HCT116 (cell line): ENCODE measurements at regions not wholly inside any gene's neighbourhood (a gene's known extent, or its start where the extent isn't known, plus 50 kb on each side); places are given as distances from the start of the nearest gene placed in this dataset.

Experiments
- CBX3 ChIP-seq: IDR thresholded peaks from 2 replicates; pipeline ENCODE4 v1.6.1; 2012; ENCODE audit warnings: low read depth
- CEBPB ChIP-seq: IDR thresholded peaks from 2 replicates; pipeline ENCODE4 v1.6.1; 2012; ENCODE audit warnings: low read depth
- CTCF ChIP-seq, 3 experiments: fragments of 200-600 bp in 1 of 3; sonication (generic) in 1 of 3; IDR thresholded peaks in 2 of 3; conservative IDR thresholded peaks in 1 of 3; 2 replicates each; pipeline ENCODE4 v1.5.1; 2012 to 2017; ENCODE audit warnings: low read depth in 2 of 3, low read length in 2 of 3, antibody characterized with exemption in 1 of 3, borderline replicate concordance in 1 of 3, control low read depth in 1 of 3, mild to moderate bottlenecking in 1 of 3, mixed read lengths in 1 of 3, mixed run types in 1 of 3, moderate library complexity in 1 of 3; ENCODE audit not compliant: insufficient read depth in 1 of 3
- EGR1 ChIP-seq: IDR thresholded peaks from 2 replicates; pipeline ENCODE4 v1.6.1; 2012; ENCODE audit warnings: low read depth
- EZH2 ChIP-seq: fragments of 200-600 bp; sonication (generic); IDR thresholded peaks from 2 replicates; pipeline ENCODE4 v1.6.1; 2017; ENCODE audit warnings: antibody characterized with exemption, mixed run types
- FOSL1 ChIP-seq: IDR thresholded peaks from 2 replicates; pipeline ENCODE4 v1.6.1; 2012; ENCODE audit warnings: low read depth
- MAX ChIP-seq: IDR thresholded peaks from 2 replicates; pipeline ENCODE4 v1.6.1; 2012
- POLR2A ChIP-seq: IDR thresholded peaks from 2 replicates; pipeline ENCODE4 v1.7.0; 2011; ENCODE audit warnings: borderline replicate concordance; ENCODE audit not compliant: insufficient read depth, insufficient read length; ENCODE audit errors: extremely low read depth
- POLR2AphosphoS5 ChIP-seq: IDR thresholded peaks from 2 replicates; pipeline ENCODE4 v1.6.1; 2011; ENCODE audit warnings: mild to moderate bottlenecking, low read depth, low read length, moderate library complexity
- REST ChIP-seq: IDR thresholded peaks from 2 replicates; pipeline ENCODE4 v1.6.1; 2012; ENCODE audit warnings: low read depth
- SIN3A ChIP-seq: IDR thresholded peaks from 2 replicates; pipeline ENCODE4 v1.6.1; 2012; ENCODE audit warnings: low read depth
- YY1 ChIP-seq: IDR thresholded peaks from 2 replicates; pipeline ENCODE4 v1.6.1; 2011; ENCODE audit warnings: low read length, low read depth, moderate library complexity, mild to moderate bottlenecking; ENCODE audit not compliant: insufficient replicate concordance; ENCODE audit errors: extremely low read depth
- ZNF274 ChIP-seq: fragments of 200-500 bp; sonication (Bioruptor generic); IDR thresholded peaks from 2 replicates; pipeline ENCODE4 v1.6.1; 2014; ENCODE audit warnings: mild to moderate bottlenecking, low read depth, low read length, inconsistent platforms

- TF ChIP-seq SIN3A, result no peak
- no peak for TF ChIP-seq CEBPB
- no peak for TF ChIP-seq YY1
- no peak for TF ChIP-seq EGR1
- no peak for TF ChIP-seq CTCF (IDR thresholded peaks at IDR 0.05 in 2 of 3, conservative IDR thresholded peaks at IDR 0.05 in 1 of 3; ENCODE audit: borderline replicate concordance in 1 of 3, insufficient read depth in 1 of 3, low read depth in 2 of 3, low read length in 2 of 3)
- TF ChIP-seq POLR2AphosphoS5, result no peak
- no peak for TF ChIP-seq ZNF274
- TF ChIP-seq EZH2, result no peak
- TF ChIP-seq FOSL1, result no peak
- no peak for TF ChIP-seq POLR2A
- TF ChIP-seq REST, result no peak
- TF ChIP-seq CBX3, result no peak
- no peak for TF ChIP-seq MAX
Observed at GRCh38 chr5:90134381-90134780, 275.2 kb downstream of the CETN3 start.
